Transverse colon (tissue), 4 donors: ENCODE measurements at regions not wholly inside any gene's neighbourhood (a gene's known extent, or its start where the extent isn't known, plus 50 kb on each side); places are given as distances from the start of the nearest gene placed in this dataset.

Experiments
- CTCF ChIP-seq, 5 experiments: fragments of 200-600 bp in 3 of 5; fragments of 450-650 bp in 2 of 5; sonication (generic) in 3 of 5; IDR thresholded peaks; 1 replicate in 2 of 5; 2 replicates in 3 of 5; pipeline ENCODE4 v1.5.1; 2016 to 2017; ENCODE audit warnings: antibody characterized with exemption in 5 of 5, inconsistent platforms in 3 of 5, mild to moderate bottlenecking in 2 of 5, moderate library complexity in 1 of 5
- POLR2AphosphoS5 ChIP-seq, 3 donors: sonication (generic); formaldehyde crosslinking; IDR thresholded peaks; one replicate each; pipeline ENCODE4 v1.6.1; 2016; ENCODE audit warnings: antibody characterized with exemption in 3 of 3

DNA sequence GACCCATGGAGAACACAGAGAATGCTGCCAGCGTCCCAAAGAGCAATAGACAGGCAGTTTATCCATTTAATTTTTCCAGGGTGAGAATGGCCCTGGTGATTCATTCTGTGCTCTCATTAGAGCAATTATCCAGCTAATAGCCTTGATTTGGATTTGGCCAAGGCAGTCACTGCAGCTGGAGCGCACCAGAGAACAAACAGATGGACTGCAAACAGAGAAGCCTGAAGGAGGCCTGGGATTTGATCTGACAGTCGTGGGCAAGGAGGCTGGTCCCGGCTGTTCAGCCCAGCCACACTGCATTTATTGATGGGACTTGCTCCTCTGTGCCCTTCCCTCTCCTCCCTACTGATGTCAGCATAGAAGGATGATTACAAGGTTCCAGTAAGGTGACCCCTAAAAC, 353.9 kb upstream of the C1orf174 start:
- no peak for TF ChIP-seq CTCF (IDR thresholded peaks at IDR 0.05)
- TF ChIP-seq POLR2AphosphoS5 (IDR thresholded peaks at IDR 0.05): no peak
